Mesenchymal stem cell (in vitro differentiated cells and primary cell): ENCODE measurements at regions not wholly inside any gene's neighbourhood (a gene's known extent, or its start where the extent isn't known, plus 50 kb on each side); places are given as distances from the start of the nearest gene placed in this dataset.
"Not testable (repeated sequence)": the region's sequence is repeated elsewhere in the genome, so short reads cannot be mapped to it uniquely, and the experiment has no call there.

Source experiments
- DNase-seq: peaks from one replicate; pipeline ENCODE4 v3.0.0-alpha.2; 2013
- H2AFZ ChIP-seq: one replicate; pipeline ENCODE4 v1.6.1; 2013; ENCODE audit warnings: low read depth, mild to moderate bottlenecking, control low read depth, inconsistent platforms, low read length, moderate library complexity
- H2AK5ac ChIP-seq: 2 replicates; pipeline ENCODE4 v1.6.1; 2013; ENCODE audit warnings: low read length, moderate library complexity, mild to moderate bottlenecking, inconsistent platforms; ENCODE audit not compliant: severe bottlenecking
- H2BK120ac ChIP-seq: one replicate; pipeline ENCODE4 v1.6.1; 2013; ENCODE audit warnings: low read depth, mild to moderate bottlenecking, inconsistent platforms, low read length, moderate library complexity
- H2BK12ac ChIP-seq, 2 experiments: one replicate each; pipeline ENCODE4 v1.6.1; 2013; ENCODE audit warnings: inconsistent platforms in 2 of 2, low read length in 2 of 2, mild to moderate bottlenecking in 2 of 2, moderate library complexity in 2 of 2, control low read depth in 1 of 2
- H2BK15ac ChIP-seq: one replicate; pipeline ENCODE4 v1.6.1; 2013; ENCODE audit warnings: mild to moderate bottlenecking, low read depth, inconsistent platforms; ENCODE audit not compliant: poor library complexity, severe bottlenecking
- H2BK5ac ChIP-seq: 2 replicates; pipeline ENCODE4 v1.6.1; 2013; ENCODE audit warnings: low read depth, mild to moderate bottlenecking, low read length, control low read depth, inconsistent platforms; ENCODE audit not compliant: poor library complexity, severe bottlenecking
- H3K14ac ChIP-seq, 2 experiments: one replicate each; pipeline ENCODE4 v1.6.1; 2013; ENCODE audit warnings: inconsistent platforms in 2 of 2, low read length in 2 of 2, control low read depth in 1 of 2, mild to moderate bottlenecking in 1 of 2, moderate library complexity in 1 of 2
- H3K18ac ChIP-seq, 2 experiments: one replicate each; pipeline ENCODE4 v1.6.1; 2013; ENCODE audit warnings: inconsistent platforms in 2 of 2, low read length in 2 of 2, control low read depth in 1 of 2, low read depth in 1 of 2, mild to moderate bottlenecking in 1 of 2
- H3K23ac ChIP-seq, 2 experiments: one replicate each; pipeline ENCODE4 v1.6.1; 2013; ENCODE audit warnings: inconsistent platforms in 2 of 2, low read length in 2 of 2, mild to moderate bottlenecking in 2 of 2, moderate library complexity in 2 of 2, control low read depth in 1 of 2
- H3K27ac ChIP-seq: 2 replicates; pipeline ENCODE4 v1.5.1; 2013; ENCODE audit warnings: mild to moderate bottlenecking, moderate library complexity, low read length, control low read depth, inconsistent platforms; ENCODE audit not compliant: poor library complexity, severe bottlenecking
- H3K27me3 ChIP-seq, 2 experiments: 2 replicates each; pipeline versions ENCODE4 v1.6.1 to v1.7.0; 2013; ENCODE audit warnings: low read length in 2 of 2, mild to moderate bottlenecking in 2 of 2, moderate library complexity in 2 of 2, control low read depth in 1 of 2, inconsistent platforms in 1 of 2; ENCODE audit not compliant: control insufficient read depth in 1 of 2, insufficient read depth in 1 of 2
- H3K36me3 ChIP-seq, 2 experiments: 2 replicates each; pipeline versions ENCODE4 v1.6.1 to v1.7.0; 2013; ENCODE audit warnings: low read length in 2 of 2, control low read depth in 1 of 2, inconsistent platforms in 1 of 2, low read depth in 1 of 2, mild to moderate bottlenecking in 1 of 2; ENCODE audit not compliant: insufficient read depth in 2 of 2, control insufficient read depth in 1 of 2
- H3K4ac ChIP-seq, 2 experiments: one replicate each; pipeline ENCODE4 v1.6.1; 2013; ENCODE audit warnings: inconsistent platforms in 2 of 2, low read length in 2 of 2, mild to moderate bottlenecking in 2 of 2, moderate library complexity in 2 of 2, control low read depth in 1 of 2, low read depth in 1 of 2
- H3K4me1 ChIP-seq: 2 replicates; pipeline ENCODE4 v1.6.1; 2013; ENCODE audit warnings: low read depth, low read length, control low read depth; ENCODE audit not compliant: control insufficient read depth, insufficient read depth
- H3K4me2 ChIP-seq: 2 replicates; pipeline ENCODE4 v1.6.1; 2013; ENCODE audit warnings: low read length, mild to moderate bottlenecking, inconsistent platforms; ENCODE audit not compliant: poor library complexity, severe bottlenecking
- H3K4me3 ChIP-seq, 2 experiments: 2 replicates each; pipeline versions ENCODE4 v1.5.1 to v1.7.0; 2013; ENCODE audit warnings: low read length in 2 of 2, mild to moderate bottlenecking in 2 of 2, control low read depth in 1 of 2, low read depth in 1 of 2; ENCODE audit not compliant: insufficient read depth in 1 of 2
- H3K79me1 ChIP-seq: replicated peaks from 2 replicates; pipeline ENCODE4 v1.6.1; 2013; ENCODE audit warnings: mild to moderate bottlenecking, control low read depth, low read length, inconsistent platforms; ENCODE audit not compliant: poor library complexity, severe bottlenecking
- H3K9ac ChIP-seq: 2 replicates; pipeline ENCODE4 v1.7.0; 2013; ENCODE audit warnings: mild to moderate bottlenecking, low read length, moderate library complexity
- H3K9me3 ChIP-seq: 2 replicates; pipeline ENCODE4 v1.7.0; 2013; ENCODE audit warnings: mild to moderate bottlenecking, low read length; ENCODE audit not compliant: control insufficient read depth
- H4K8ac ChIP-seq: one replicate; pipeline ENCODE4 v1.6.1; 2013; ENCODE audit warnings: inconsistent platforms, mild to moderate bottlenecking, low read length, moderate library complexity
- H4K91ac ChIP-seq: one replicate; pipeline ENCODE4 v1.6.1; 2013; ENCODE audit warnings: mild to moderate bottlenecking, low read length, inconsistent platforms
- WGBS: methylation state at CpG from one replicate; pipeline ENCODE4 v1.1.7; 2013; ENCODE audit warnings: mixed read lengths; 5-methylcytosine and 5-hydroxymethylcytosine counted together

DNA sequence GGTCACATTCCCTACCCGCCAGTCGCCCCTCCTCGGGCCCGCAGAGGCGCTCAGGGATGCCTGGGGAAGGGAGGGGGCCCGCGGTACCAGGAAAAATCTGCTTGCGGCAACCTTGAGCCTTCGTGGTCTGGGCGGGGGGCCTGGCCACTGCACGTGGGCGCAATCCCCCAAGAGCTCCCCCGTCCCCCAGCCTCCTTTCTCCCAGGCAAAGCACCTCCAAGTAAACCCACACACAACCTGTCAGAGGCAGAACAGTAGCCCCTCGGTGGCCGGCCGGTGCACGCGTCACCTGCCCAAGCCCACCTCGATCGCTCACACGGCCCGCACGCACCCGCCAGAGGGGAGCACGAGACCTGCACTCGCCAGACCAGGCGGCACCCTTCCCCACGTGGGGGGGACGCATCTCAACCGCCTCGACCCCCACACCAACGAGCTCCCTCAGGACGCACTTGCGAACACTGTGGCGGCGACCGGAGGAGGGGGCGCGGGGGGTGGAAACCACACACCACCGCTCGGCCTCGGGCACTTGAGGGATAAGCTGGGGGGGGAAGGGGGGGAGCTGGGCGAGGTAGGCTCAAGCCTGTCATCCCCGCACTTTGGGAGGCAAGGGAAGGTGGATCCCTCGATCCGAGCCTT is 1955.7 kb upstream of the DEFB115 start:
- H2BK5ac ChIP-seq: no peak overlapping the region
- no peak overlapping the region for H3K18ac ChIP-seq
- 87% methylated on average over 46 of the region's 46 CpGs for WGBS
- H2BK15ac ChIP-seq: no peak overlapping the region
- no peak overlapping the region for H3K23ac ChIP-seq
- peak overlapping the region in 1 of 2 experiments; percentile 15 for H3K4me3 ChIP-seq
- H2BK120ac ChIP-seq: no peak overlapping the region
- no peak for DNase-seq
- H2BK12ac ChIP-seq: no peak overlapping the region
- no peaks in the 10 kb centered on the region for H3K4me1 ChIP-seq
- no peak overlapping the region for H4K8ac ChIP-seq
- no peaks in the 10 kb centered on the region for H3K79me1 ChIP-seq
- no peak overlapping the region for H4K91ac ChIP-seq
- H3K4ac ChIP-seq: no peak overlapping the region
- no peak overlapping the region for H3K27ac ChIP-seq
- no peaks in the 10 kb centered on the region for H3K27me3 ChIP-seq
- H3K9ac ChIP-seq: no peak overlapping the region
- H2AK5ac ChIP-seq: no peak overlapping the region
- H2AFZ ChIP-seq: no peak overlapping the region
- no peak overlapping the region for H3K14ac ChIP-seq
- H3K4me2 ChIP-seq: no peak overlapping the region
- H3K36me3 ChIP-seq: no peaks in the 10 kb centered on the region
- peaks cover 3% of the 10 kb centered on the region for H3K9me3 ChIP-seq

DNA sequence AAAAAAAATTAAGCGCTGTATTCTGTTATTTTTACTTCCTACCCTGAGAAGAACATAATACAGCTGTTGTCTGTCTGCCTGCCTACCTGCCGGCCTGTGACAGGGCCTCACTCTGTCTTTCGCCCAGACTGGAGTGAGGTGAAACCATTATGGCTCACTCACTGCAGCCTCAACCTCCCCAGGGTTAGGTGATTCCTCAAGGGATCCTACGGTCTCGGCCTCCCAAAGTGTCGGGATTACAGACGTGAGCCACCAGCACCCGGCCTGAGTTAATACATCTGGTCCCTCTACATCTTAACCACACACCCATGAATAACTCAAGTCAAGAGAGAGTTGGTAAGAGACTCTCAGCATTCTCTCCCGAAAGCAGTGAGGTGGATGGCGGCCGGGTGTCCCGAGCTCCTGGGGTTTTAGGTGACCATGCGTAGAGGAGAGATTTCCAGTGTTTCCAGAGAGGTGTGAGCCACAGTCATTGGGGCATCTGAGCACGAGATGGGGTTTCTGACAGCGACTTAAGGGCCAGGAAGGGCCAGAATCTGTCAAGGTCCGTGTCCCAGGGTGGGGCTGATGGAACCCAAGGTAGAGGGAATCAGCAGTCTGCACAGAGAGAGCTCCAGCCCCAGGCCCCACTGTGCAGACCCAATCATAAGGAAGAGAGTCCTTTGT is 1954.4 kb upstream of the DEFB115 start:
- Histone ChIP-seq H3K4ac (no peak overlapping the region), H2BK5ac (no peak overlapping the region), H3K27me3 (no peaks in the 10 kb centered on the region), H4K8ac (no peak overlapping the region), H3K9ac (no peak overlapping the region), H3K23ac (no peak overlapping the region), H3K14ac (no peak overlapping the region), H2AK5ac (no peak overlapping the region), H3K9me3 (peaks cover 3% of the 10 kb centered on the region), H2BK15ac (no peak overlapping the region), H3K4me3 (no peak overlapping the region), H3K79me1 (no peaks in the 10 kb centered on the region), H3K27ac (no peak overlapping the region), H2BK12ac (no peak overlapping the region), H2AFZ (no peak overlapping the region), H4K91ac (no peak overlapping the region), H3K18ac (no peak overlapping the region), H3K4me2 (no peak overlapping the region), H2BK120ac (no peak overlapping the region), H3K4me1 (no peaks in the 10 kb centered on the region), H3K36me3 (no peaks in the 10 kb centered on the region)
- no peak for DNase-seq
- 69% methylated on average over 16 of the region's 16 CpGs for WGBS

DNA sequence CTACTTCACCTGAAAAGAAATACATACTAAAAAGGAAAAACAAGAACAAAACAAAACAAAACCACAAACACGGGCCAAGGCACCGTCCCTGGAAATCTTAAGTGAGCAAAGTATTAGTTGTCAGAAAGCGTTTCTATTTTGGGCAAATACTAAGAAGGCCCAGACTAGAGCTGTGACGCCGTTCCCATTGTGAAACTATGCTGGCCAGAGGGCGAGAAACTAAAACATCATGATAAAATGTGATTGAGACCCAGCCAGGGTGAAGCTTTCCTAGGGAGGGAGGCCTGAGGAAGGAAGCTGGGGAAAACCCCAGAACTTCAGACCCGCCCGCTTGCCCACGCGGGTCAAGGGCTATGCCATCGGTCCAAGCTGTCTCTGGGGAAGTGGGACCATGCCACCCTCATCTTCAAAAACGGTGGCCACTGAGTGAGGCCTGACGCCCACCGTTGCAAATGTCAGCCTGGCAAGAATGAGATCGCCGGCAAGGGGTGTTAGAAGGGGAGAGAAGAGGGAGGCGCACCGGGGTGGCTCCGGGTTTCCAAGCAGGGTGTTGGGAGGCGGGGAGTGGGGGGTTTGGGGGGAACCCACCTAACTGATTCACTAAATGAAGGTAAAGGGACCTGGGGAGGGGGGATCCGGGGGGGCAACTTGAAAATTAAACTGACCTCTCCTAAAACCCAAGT is 1950.9 kb upstream of the DEFB115 start:
- H2AK5ac ChIP-seq: no peak overlapping the region
- H4K91ac ChIP-seq: no peak overlapping the region
- no peak overlapping the region for H3K4me2 ChIP-seq
- no peaks in the 10 kb centered on the region for H3K4me1 ChIP-seq
- no peak overlapping the region for H2AFZ ChIP-seq
- H3K9me3 ChIP-seq: peaks cover 3% of the 10 kb centered on the region
- H3K36me3 ChIP-seq: no peaks in the 10 kb centered on the region
- H3K4ac ChIP-seq: no peak overlapping the region
- no peak overlapping the region for H3K14ac ChIP-seq
- no peak overlapping the region for H2BK15ac ChIP-seq
- DNase-seq: no peak
- no peak overlapping the region for H3K4me3 ChIP-seq
- H3K27ac ChIP-seq: no peak overlapping the region
- no peak overlapping the region for H2BK5ac ChIP-seq
- H3K79me1 ChIP-seq: no peaks in the 10 kb centered on the region
- H3K23ac ChIP-seq: no peak overlapping the region
- H2BK12ac ChIP-seq: no peak overlapping the region
- no peak overlapping the region for H2BK120ac ChIP-seq
- no peaks in the 10 kb centered on the region for H3K27me3 ChIP-seq
- no peak overlapping the region for H4K8ac ChIP-seq
- 75% methylated on average over 21 of the region's 21 CpGs for WGBS
- no peak overlapping the region for H3K9ac ChIP-seq
- H3K18ac ChIP-seq: no peak overlapping the region

DNA sequence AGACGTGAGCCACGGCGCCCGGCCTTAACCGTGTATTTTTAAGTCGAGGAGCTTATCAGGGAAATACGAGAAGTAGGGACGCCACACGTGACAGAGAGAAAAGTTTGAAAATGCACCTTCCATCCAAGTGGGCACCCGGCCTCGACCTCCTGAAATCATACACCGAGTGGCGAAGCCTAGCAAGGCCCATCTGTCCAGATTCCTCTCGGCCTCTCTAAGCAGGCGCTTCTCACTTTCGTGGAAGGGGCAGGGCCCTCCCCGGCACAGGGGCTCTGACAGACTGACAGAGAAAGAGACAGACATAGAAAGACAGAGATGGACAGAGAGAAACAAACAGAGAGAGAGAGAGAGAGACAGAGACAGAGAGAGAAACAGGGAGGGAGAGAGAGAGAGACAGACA is 1950.0 kb upstream of the DEFB115 start:
- H2BK12ac ChIP-seq, H2BK15ac ChIP-seq, H3K27me3 ChIP-seq, H3K36me3 ChIP-seq, H3K79me1 ChIP-seq, H3K14ac ChIP-seq, H3K4me1 ChIP-seq, H2AFZ ChIP-seq, H3K23ac ChIP-seq, H4K91ac ChIP-seq, DNase-seq, H3K9me3 ChIP-seq, H2BK120ac ChIP-seq, H3K18ac ChIP-seq, H3K4ac ChIP-seq, H4K8ac ChIP-seq, H2AK5ac ChIP-seq, H3K4me2 ChIP-seq, H3K4me3 ChIP-seq, H2BK5ac ChIP-seq, H3K9ac ChIP-seq, H3K27ac ChIP-seq: not testable (repeated sequence)
- 74% methylated on average over 13 of the region's 17 CpGs for WGBS
